ENCODE measurements at regions not wholly inside any gene's neighbourhood (a gene's known extent, or its start where the extent isn't known, plus 50 kb on each side); places are given as distances from the start of the nearest gene placed in this dataset.

- Histone ChIP-seq H3K4me1 (no peaks in the 10 kb centered on the region), H3K4me3 (no peak overlapping the region), H3K9me3 (no peaks in the 10 kb centered on the region), H3K27me3 (no peaks in the 10 kb centered on the region), H3K36me3 (ENCODE audit: low read depth, missing control alignments) (no peaks in the 10 kb centered on the region), H3K27ac (no peak overlapping the region)
- TF ChIP-seq CTCF (IDR thresholded peaks at IDR 0.05) = no peak
- no peak for TF ChIP-seq POLR2A (IDR thresholded peaks at IDR 0.05)
- 74 to 78% methylated on average over 3 of the region's 3 CpGs for WGBS, 2 donors
- DNase-seq = no peak
- intact Hi-C loops (cut with DNase I; ENCODE audit: low total_unique reads) = no loop called here
These were observed 737.4 kb downstream of the TNS3 start for GRCh38 chr7:46844486-46844885.

- DNase-seq = no peak
- 94 to 95% methylated on average over 3 of the region's 3 CpGs for WGBS, 2 donors
- no peak overlapping the region for H3K27ac ChIP-seq
These were observed 740.7 kb downstream of the TNS3 start for GRCh38 chr7:46841248-46841647.

GRCh38 chr7:46839651-46840050 is 742.3 kb downstream of the TNS3 start:
- Histone ChIP-seq H3K27ac (no peak overlapping the region), H3K4me1 (no peaks in the 10 kb centered on the region), H3K36me3 (ENCODE audit: low read depth, missing control alignments) (no peaks in the 10 kb centered on the region), H3K4me3 (no peak overlapping the region), H3K27me3 (no peaks in the 10 kb centered on the region), H3K9me3 (no peaks in the 10 kb centered on the region)
- intact Hi-C loops (cut with DNase I; ENCODE audit: low total_unique reads) = no loop called here
- no peak for DNase-seq
- TF ChIP-seq CTCF (IDR thresholded peaks at IDR 0.05) (no peak), POLR2A (IDR thresholded peaks at IDR 0.05) (no peak)
- WGBS, 2 donors = 62 to 95% methylated on average over 3 of the region's 3 CpGs

More at GRCh38 chr7:46841248-46841647, 740.7 kb downstream of the TNS3 start:
- no peaks in the 10 kb centered on the region for H3K4me1 ChIP-seq
- no peak overlapping the region for H3K4me3 ChIP-seq
- no peak for TF ChIP-seq CTCF (IDR thresholded peaks at IDR 0.05)
- no peak for TF ChIP-seq POLR2A (IDR thresholded peaks at IDR 0.05)
- intact Hi-C loops (cut with DNase I; ENCODE audit: low total_unique reads) = no loop called here
- no peaks in the 10 kb centered on the region for H3K9me3 ChIP-seq
- H3K27me3 ChIP-seq = no peaks in the 10 kb centered on the region
- H3K36me3 ChIP-seq (ENCODE audit: low read depth, missing control alignments) = no peaks in the 10 kb centered on the region

- WGBS, 2 donors = 90 to 93% methylated on average over 5 of the region's 5 CpGs
- no peak overlapping the region for H3K4me3 ChIP-seq
- H3K27ac ChIP-seq = no peak overlapping the region
- intact Hi-C loops (cut with DNase I; ENCODE audit: low total_unique reads) = no loop called here
- no peaks in the 10 kb centered on the region for H3K36me3 ChIP-seq (ENCODE audit: low read depth, missing control alignments)
- H3K9me3 ChIP-seq = no peaks in the 10 kb centered on the region
- H3K4me1 ChIP-seq = no peaks in the 10 kb centered on the region
- DNase-seq = no peak
- TF ChIP-seq POLR2A (IDR thresholded peaks at IDR 0.05) (no peak), CTCF (IDR thresholded peaks at IDR 0.05) (no peak)
- no peaks in the 10 kb centered on the region for H3K27me3 ChIP-seq
These were observed 743.4 kb downstream of the TNS3 start for GRCh38 chr7:46838463-46838862.

- WGBS, 2 donors = 73 to 86% methylated on average over 2 of the region's 2 CpGs
- Histone ChIP-seq H3K9me3 (no peaks in the 10 kb centered on the region), H3K36me3 (ENCODE audit: low read depth, missing control alignments) (no peaks in the 10 kb centered on the region), H3K4me3 (no peak overlapping the region), H3K27me3 (no peaks in the 10 kb centered on the region), H3K27ac (no peak overlapping the region), H3K4me1 (no peaks in the 10 kb centered on the region)
- DNase-seq = no peak
- TF ChIP-seq CTCF (IDR thresholded peaks at IDR 0.05) (no peak), POLR2A (IDR thresholded peaks at IDR 0.05) (no peak)
- intact Hi-C loops (cut with DNase I; ENCODE audit: low total_unique reads) = no loop called here
These were observed 746.4 kb downstream of the TNS3 start for GRCh38 chr7:46835556-46835955.
